Activated CD4-positive, alpha-beta T cell treated with anti-CD3 and anti-CD28 coated beads for 36 hours (primary cell): ENCODE measurements at regions not wholly inside any gene's neighbourhood (a gene's known extent, or its start where the extent isn't known, plus 50 kb on each side); places are given as distances from the start of the nearest gene placed in this dataset.
"Not testable (repeated sequence)": the region's sequence is repeated elsewhere in the genome, so short reads cannot be mapped to it uniquely, and the experiment has no call there.

Experiments used
- ATAC-seq: fragments of 200-7000 bp; cut with Tn5 transposase; one replicate; pipeline ENCODE4 v1.10.0; 2021; ENCODE audit warnings: mild to moderate bottlenecking, moderate library complexity
- CTCF ChIA-PET: fragments of 350-600 bp; sonication (Branson Sonifier 250); formaldehyde crosslinking; loops from one replicate; lab custom pipeline; 2021; ENCODE audit warnings: antibody characterized with exemption; lab: Charles Lee
- POLR2A ChIA-PET: fragments of 350-600 bp; sonication (Branson Sonifier 250); formaldehyde crosslinking; loops from one replicate; lab custom pipeline; 2021; ENCODE audit warnings: antibody characterized with exemption, inconsistent platforms; lab: Charles Lee
- DNase-seq: peaks from one replicate; pipeline ENCODE4 v3.0.0-alpha.2; 2020
- H3K27ac Mint-ChIP-seq: one replicate; pipeline ENCODE4 v1.8.0; 2021; ENCODE audit warnings: mixed read lengths
- H3K27me3 Mint-ChIP-seq: one replicate; pipeline ENCODE4 v1.8.0; 2021; ENCODE audit warnings: mixed read lengths
- H3K36me3 Mint-ChIP-seq: one replicate; pipeline ENCODE4 v1.8.0; 2021; ENCODE audit warnings: low read depth, mixed read lengths
- H3K4me1 Mint-ChIP-seq: one replicate; pipeline ENCODE4 v1.8.0; 2021; ENCODE audit warnings: mixed read lengths
- H3K4me3 Mint-ChIP-seq: one replicate; pipeline ENCODE4 v1.8.0; 2021; ENCODE audit warnings: mild to moderate bottlenecking, moderate library complexity, mixed read lengths
- H3K9me3 Mint-ChIP-seq: one replicate; pipeline ENCODE4 v1.8.0; 2021; ENCODE audit warnings: low read depth, mixed read lengths
- intact Hi-C, 2 experiments: fragments of 100-400 bp; cut with DNase I in 1 of 2; cut with micrococcal nuclease in 1 of 2; formaldehyde crosslinking; loops; one replicate each; pipeline versions ENCODE4 v1.14.2 to v1.15.1; 2022 to 2024; cut with DNase I, micrococcal nuclease

GRCh38 chr16:35598696-35599332, 2139.4 kb downstream of the TP53TG3F start:
- no peak for ATAC-seq
- no peak overlapping the region for H3K4me3 Mint-ChIP-seq
- H3K27me3 Mint-ChIP-seq: no peaks in the 10 kb centered on the region
- no peaks in the 10 kb centered on the region for H3K36me3 Mint-ChIP-seq
- ChIA-PET CTCF (no interaction called here), POLR2A (no interaction called here)
- H3K4me1 Mint-ChIP-seq: no peaks in the 10 kb centered on the region
- H3K27ac Mint-ChIP-seq: no peak overlapping the region
- peaks cover 19% of the 10 kb centered on the region for H3K9me3 Mint-ChIP-seq
- DNase-seq: no peak
- intact Hi-C loops: no loop called here

DNA sequence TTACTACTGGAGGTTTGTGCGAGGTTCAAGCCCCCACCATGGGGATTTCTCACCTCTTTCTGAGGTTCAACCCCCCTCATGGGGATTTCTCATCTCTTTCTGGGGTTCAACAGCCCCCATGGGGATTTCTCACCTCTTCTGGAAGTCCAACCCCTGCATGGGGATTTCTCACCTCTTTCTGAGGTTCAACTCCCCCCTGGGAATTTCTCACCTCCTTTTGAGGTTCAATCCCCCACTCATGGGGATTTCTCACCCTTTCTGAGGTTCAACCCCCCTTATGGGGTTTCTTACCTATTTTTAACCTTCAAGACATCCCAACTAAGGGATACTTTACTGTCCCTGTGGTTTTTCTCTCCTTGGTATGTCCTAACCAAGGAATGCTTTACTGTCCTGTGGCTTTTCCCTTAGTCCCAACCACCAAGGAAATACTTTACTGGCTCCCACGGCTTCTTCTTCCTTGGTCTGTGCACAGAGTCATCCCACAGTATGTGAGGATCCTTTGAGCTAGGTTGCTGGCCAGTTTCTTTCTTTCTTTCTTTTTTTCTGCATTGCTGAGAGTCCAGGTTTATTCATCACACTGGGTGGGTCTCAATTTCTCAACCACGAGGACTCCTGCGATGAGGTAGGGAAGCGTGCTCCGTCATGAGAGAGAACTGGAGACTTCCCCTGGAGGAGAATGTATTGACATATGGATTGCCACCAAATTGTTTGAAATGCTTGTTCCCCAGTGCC, 2140.2 kb downstream of the TP53TG3F start:
- H3K27ac Mint-ChIP-seq: no peak overlapping the region
- no peaks in the 10 kb centered on the region for H3K4me1 Mint-ChIP-seq
- intact Hi-C loops: loop anchor here in 1 of 2 experiments (5.0 kb wide), 1 partner anchor 58 kb away; no protein-coding TSS in a partner anchor
- H3K9me3 Mint-ChIP-seq: peaks cover 23% of the 10 kb centered on the region
- CTCF ChIA-PET: no interaction called here
- DNase-seq (no peak), ATAC-seq (no peak)
- H3K36me3 Mint-ChIP-seq: no peaks in the 10 kb centered on the region
- no peaks in the 10 kb centered on the region for H3K27me3 Mint-ChIP-seq
- no peak overlapping the region for H3K4me3 Mint-ChIP-seq
- POLR2A ChIA-PET: no interaction called here

- H3K4me3 Mint-ChIP-seq, H3K4me1 Mint-ChIP-seq, DNase-seq, ATAC-seq, H3K27ac Mint-ChIP-seq, CTCF ChIA-PET, POLR2A ChIA-PET, H3K36me3 Mint-ChIP-seq, H3K27me3 Mint-ChIP-seq: not testable (repeated sequence)
- H3K9me3 Mint-ChIP-seq: peaks cover 23% of the 10 kb centered on the region
- intact Hi-C loops: loop anchor here in 1 of 2 experiments (5.0 kb wide), 1 partner anchor 57 kb away; no protein-coding TSS in a partner anchor
Measured at GRCh38 chr16:35600161-35600555, 2140.7 kb downstream of the TP53TG3F start.

DNA sequence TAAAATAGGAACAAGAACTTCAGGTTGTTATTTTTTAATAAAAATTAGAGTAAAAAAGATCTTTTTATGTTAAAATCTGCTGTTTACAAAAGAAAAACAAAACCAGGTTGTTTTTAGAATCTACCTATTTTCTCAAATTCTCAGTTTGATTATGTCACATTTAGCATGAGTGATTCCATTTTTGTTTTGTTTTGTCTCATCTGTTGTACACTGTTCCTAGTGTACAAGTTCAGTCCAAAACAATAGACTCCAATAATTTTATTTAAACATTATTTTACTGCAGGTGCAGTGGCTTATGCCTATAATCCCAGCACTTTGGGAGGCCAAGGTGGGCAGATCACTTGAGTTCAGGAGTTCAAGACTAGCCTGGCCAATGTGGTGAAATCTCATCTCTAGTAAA, 2142.7 kb downstream of the TP53TG3F start:
- ChIA-PET CTCF (no interaction called here), POLR2A (no interaction called here)
- Mint-ChIP-seq H3K4me1 (no peaks in the 10 kb centered on the region), H3K27ac (no peak overlapping the region), H3K27me3 (no peaks in the 10 kb centered on the region), H3K4me3 (no peak overlapping the region), H3K36me3 (no peaks in the 10 kb centered on the region), H3K9me3 (peaks cover 21% of the 10 kb centered on the region)
- intact Hi-C loops: loop anchor here in 1 of 2 experiments (5.0 kb wide), 1 partner anchor 55 kb away; no protein-coding TSS in a partner anchor
- ATAC-seq (no peak), DNase-seq (no peak)

GRCh38 chr16:35603371-35603770, 2144.0 kb downstream of the TP53TG3F start:
- H3K4me1 Mint-ChIP-seq, ATAC-seq, CTCF ChIA-PET, H3K27ac Mint-ChIP-seq, H3K27me3 Mint-ChIP-seq, POLR2A ChIA-PET, H3K4me3 Mint-ChIP-seq, DNase-seq, H3K36me3 Mint-ChIP-seq: not testable (repeated sequence)
- intact Hi-C loops: loop anchor here in 1 of 2 experiments (5.0 kb wide), 1 partner anchor 54 kb away; no protein-coding TSS in a partner anchor
- H3K9me3 Mint-ChIP-seq: peaks cover 18% of the 10 kb centered on the region

- Mint-ChIP-seq H3K27ac (no peak overlapping the region), H3K4me3 (no peak overlapping the region), H3K27me3 (no peaks in the 10 kb centered on the region), H3K4me1 (no peaks in the 10 kb centered on the region), H3K36me3 (no peaks in the 10 kb centered on the region), H3K9me3 (peaks cover 7% of the 10 kb centered on the region)
- DNase-seq (no peak), ATAC-seq (no peak)
- ChIA-PET POLR2A (no interaction called here), CTCF (no interaction called here)
- intact Hi-C loops: no loop called here
Measured at GRCh38 chr16:35605921-35606320, 2146.5 kb downstream of the TP53TG3F start.

GRCh38 chr16:35614883-35615282, 2155.5 kb downstream of the TP53TG3F start:
- CTCF ChIA-PET: not testable (repeated sequence)

DNA sequence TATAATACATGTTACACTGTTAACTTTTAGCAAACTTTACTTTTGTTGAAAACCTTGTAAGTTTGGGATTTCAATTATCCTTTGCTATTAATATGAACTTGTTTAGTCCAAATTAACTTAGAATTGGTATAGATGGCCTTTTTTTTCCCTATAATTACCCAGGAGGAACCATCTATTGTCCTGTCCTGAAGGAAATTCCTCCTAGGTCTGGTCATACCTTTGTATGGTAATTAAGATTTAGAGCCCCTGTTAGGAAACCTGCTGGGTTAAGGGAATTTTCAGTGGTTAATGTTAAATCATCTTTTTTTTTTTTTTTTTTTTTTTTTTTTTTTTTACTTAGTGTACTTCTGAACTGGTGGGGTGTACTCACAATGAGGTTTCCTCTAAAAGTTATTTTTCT, 2159.8 kb downstream of the TP53TG3F start:
- H3K4me1 Mint-ChIP-seq, POLR2A ChIA-PET, H3K36me3 Mint-ChIP-seq, H3K4me3 Mint-ChIP-seq, CTCF ChIA-PET, H3K27me3 Mint-ChIP-seq, intact Hi-C loops, DNase-seq, ATAC-seq, H3K27ac Mint-ChIP-seq: not testable (repeated sequence)
- peaks cover 38% of the 10 kb centered on the region for H3K9me3 Mint-ChIP-seq

More at GRCh38 chr16:35614883-35615282, 2155.5 kb downstream of the TP53TG3F start:
- H3K27ac Mint-ChIP-seq, H3K4me1 Mint-ChIP-seq, intact Hi-C loops, ATAC-seq, H3K4me3 Mint-ChIP-seq, DNase-seq, H3K36me3 Mint-ChIP-seq, POLR2A ChIA-PET, H3K27me3 Mint-ChIP-seq: not testable (repeated sequence)
- H3K9me3 Mint-ChIP-seq: peaks cover 28% of the 10 kb centered on the region

- no peak for DNase-seq
- ChIA-PET CTCF (no interaction called here), POLR2A (no interaction called here)
- intact Hi-C loops: no loop called here
- Mint-ChIP-seq H3K36me3 (no peaks in the 10 kb centered on the region), H3K4me3 (no peak overlapping the region), H3K4me1 (no peaks in the 10 kb centered on the region), H3K9me3 (peaks cover 10% of the 10 kb centered on the region), H3K27me3 (no peaks in the 10 kb centered on the region), H3K27ac (no peak overlapping the region)
- no peak for ATAC-seq
Measured at GRCh38 chr16:35626041-35626440, 2166.6 kb downstream of the TP53TG3F start.

DNA sequence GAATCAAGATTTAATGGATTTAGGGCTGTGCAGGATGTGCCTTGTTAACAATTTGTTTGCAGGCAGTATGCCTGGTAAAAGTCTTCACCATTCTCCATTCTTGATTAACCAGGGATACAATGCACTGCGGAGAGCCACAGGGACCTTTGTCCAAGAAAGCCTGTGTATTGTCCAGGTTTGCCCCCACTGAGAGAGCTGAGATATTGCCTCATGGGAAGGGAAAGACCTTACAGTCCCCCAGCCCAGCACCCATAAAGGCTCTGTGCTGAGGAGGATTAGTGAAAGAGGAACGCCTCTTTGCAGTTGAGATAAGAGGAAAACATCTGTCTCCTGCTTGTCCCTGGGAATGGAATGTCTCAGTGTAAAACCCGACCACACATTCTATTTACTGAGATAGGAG, 2169.6 kb downstream of the TP53TG3F start:
- CTCF ChIA-PET: no interaction called here
- no peaks in the 10 kb centered on the region for H3K27me3 Mint-ChIP-seq
- no peaks in the 10 kb centered on the region for H3K36me3 Mint-ChIP-seq
- POLR2A ChIA-PET: no interaction called here
- intact Hi-C loops: no loop called here
- no peak overlapping the region for H3K27ac Mint-ChIP-seq
- H3K9me3 Mint-ChIP-seq: peaks cover 9% of the 10 kb centered on the region
- no peaks in the 10 kb centered on the region for H3K4me1 Mint-ChIP-seq
- H3K4me3 Mint-ChIP-seq: no peak overlapping the region
- ATAC-seq: no peak
- DNase-seq: no peak

GRCh38 chr16:35631261-35631945, 2172.0 kb downstream of the TP53TG3F start:
- POLR2A ChIA-PET: no interaction called here
- Mint-ChIP-seq H3K4me1 (no peaks in the 10 kb centered on the region), H3K4me3 (no peak overlapping the region), H3K36me3 (no peaks in the 10 kb centered on the region), H3K27ac (no peak overlapping the region), H3K27me3 (no peaks in the 10 kb centered on the region), H3K9me3 (peaks cover 10% of the 10 kb centered on the region)
- intact Hi-C loops: loop anchor here in 1 of 2 experiments (10.0 kb wide), 1 partner anchor 63 kb away; no protein-coding TSS in a partner anchor
- DNase-seq (no peak), ATAC-seq (no peak)
- CTCF ChIA-PET: no interaction called here
